ENCODE measurements at regions not wholly inside any gene's neighbourhood (a gene's known extent, or its start where the extent isn't known, plus 50 kb on each side); places are given as distances from the start of the nearest gene placed in this dataset.

- H3K79me2 ChIP-seq (ENCODE audit: low read length): no peaks in the 10 kb centered on the region
- H3K9ac ChIP-seq (ENCODE audit: low read length): no peak overlapping the region
- H3F3A ChIP-seq (ENCODE audit: insufficient read depth, low read length): no peaks in the 10 kb centered on the region
- no peaks in the 10 kb centered on the region for H3K4me1 ChIP-seq (ENCODE audit: low read length)
- H4K20me1 ChIP-seq (ENCODE audit: insufficient read depth, low read length): no peaks in the 10 kb centered on the region
- no peaks in the 10 kb centered on the region for H3K36me3 ChIP-seq (replicated peaks; ENCODE audit: insufficient read depth, low read length)
- no peak overlapping the region for H3K4me2 ChIP-seq (ENCODE audit: low read depth, low read length)
- no peak overlapping the region for H3K27ac ChIP-seq (ENCODE audit: low read length)
- H3K27me3 ChIP-seq (replicated peaks; ENCODE audit: insufficient read depth, low read length): no peaks in the 10 kb centered on the region
- H3K9me3 ChIP-seq (replicated peaks; ENCODE audit: insufficient read depth, low read length): no peaks in the 10 kb centered on the region
- no peak for DNase-seq
- TF ChIP-seq EZH2 (optimal IDR thresholded peaks at IDR 0.05; ENCODE audit: low read depth, low read length): no peak
- no peak for TF ChIP-seq CTCF (IDR thresholded peaks at IDR 0.05; ENCODE audit: low read length)
- H3K9me2 ChIP-seq (replicated peaks; ENCODE audit: insufficient read depth, low read length): no peaks in the 10 kb centered on the region
- no peak overlapping the region for H2AFZ ChIP-seq (ENCODE audit: low read length)
- H3K4me3 ChIP-seq (ENCODE audit: low read length): no peak overlapping the region
Observed at GRCh38 chr2:128641421-128642080, 322.9 kb upstream of the HS6ST1 start.

- Histone ChIP-seq H3K9ac (ENCODE audit: low read length) (no peak overlapping the region), H3K4me2 (ENCODE audit: low read depth, low read length) (no peak overlapping the region), H3K36me3 (replicated peaks; ENCODE audit: insufficient read depth, low read length) (no peaks in the 10 kb centered on the region), H3K27ac (ENCODE audit: low read length) (no peak overlapping the region), H3K4me3 (ENCODE audit: low read length) (no peak overlapping the region), H3K9me2 (replicated peaks; ENCODE audit: insufficient read depth, low read length) (no peaks in the 10 kb centered on the region), H3K4me1 (ENCODE audit: low read length) (no peaks in the 10 kb centered on the region), H4K20me1 (ENCODE audit: insufficient read depth, low read length) (no peaks in the 10 kb centered on the region), H3K27me3 (replicated peaks; ENCODE audit: insufficient read depth, low read length) (no peaks in the 10 kb centered on the region), H2AFZ (ENCODE audit: low read length) (no peak overlapping the region), H3K79me2 (ENCODE audit: low read length) (no peaks in the 10 kb centered on the region), H3F3A (ENCODE audit: insufficient read depth, low read length) (no peaks in the 10 kb centered on the region), H3K9me3 (replicated peaks; ENCODE audit: insufficient read depth, low read length) (no peaks in the 10 kb centered on the region)
- no peak for TF ChIP-seq CTCF (IDR thresholded peaks at IDR 0.05; ENCODE audit: low read length)
- TF ChIP-seq EZH2phosphoT487 (IDR thresholded peaks at IDR 0.05; ENCODE audit: low read length): no peak
- no peak for TF ChIP-seq EZH2 (optimal IDR thresholded peaks at IDR 0.05; ENCODE audit: low read depth, low read length)
- no peak for DNase-seq
Observed at GRCh38 chr2:128642316-128642715, 323.6 kb upstream of the HS6ST1 start.

GRCh38 chr2:128642821-128643220, 324.2 kb upstream of the HS6ST1 start:
- Histone ChIP-seq H3K79me2 (ENCODE audit: low read length) (no peaks in the 10 kb centered on the region), H4K20me1 (ENCODE audit: insufficient read depth, low read length) (no peaks in the 10 kb centered on the region), H3K27ac (ENCODE audit: low read length) (no peak overlapping the region), H3K27me3 (replicated peaks; ENCODE audit: insufficient read depth, low read length) (no peaks in the 10 kb centered on the region), H3F3A (ENCODE audit: insufficient read depth, low read length) (no peaks in the 10 kb centered on the region), H3K36me3 (replicated peaks; ENCODE audit: insufficient read depth, low read length) (no peaks in the 10 kb centered on the region), H2AFZ (ENCODE audit: low read length) (no peak overlapping the region), H3K4me1 (ENCODE audit: low read length) (no peaks in the 10 kb centered on the region), H3K9me2 (replicated peaks; ENCODE audit: insufficient read depth, low read length) (no peaks in the 10 kb centered on the region), H3K9ac (ENCODE audit: low read length) (no peak overlapping the region), H3K4me3 (ENCODE audit: low read length) (no peak overlapping the region), H3K9me3 (replicated peaks; ENCODE audit: insufficient read depth, low read length) (no peaks in the 10 kb centered on the region), H3K4me2 (ENCODE audit: low read depth, low read length) (no peak overlapping the region)
- no peak for DNase-seq
- TF ChIP-seq EZH2phosphoT487 (IDR thresholded peaks at IDR 0.05; ENCODE audit: low read length) (no peak), EZH2 (optimal IDR thresholded peaks at IDR 0.05; ENCODE audit: low read depth, low read length) (no peak), CTCF (IDR thresholded peaks at IDR 0.05; ENCODE audit: low read length) (no peak)
